ENCODE measurements at regions not wholly inside any gene's neighbourhood (a gene's known extent, or its start where the extent isn't known, plus 50 kb on each side); places are given as distances from the start of the nearest gene placed in this dataset.

GRCh38 chr4:151548708-151549107 is 139.7 kb downstream of the FHIP1A start:
- TF ChIP-seq CTCF (IDR thresholded peaks at IDR 0.05) (no peak), SIN3A (IDR thresholded peaks at IDR 0.05; ENCODE audit: borderline replicate concordance, insufficient read depth, low read depth, low read length) (no peak), REST (IDR thresholded peaks at IDR 0.05; ENCODE audit: insufficient read depth in 1 of 2, low read depth in 2 of 2, low read length in 1 of 2) (no peak), POLR2AphosphoS5 (IDR thresholded peaks at IDR 0.05; ENCODE audit: low read depth, low read length) (no peak), TCF7L2 (IDR thresholded peaks at IDR 0.05; ENCODE audit: low read depth, low read length) (no peak)
